HT1080 (cell line): ENCODE measurements at regions not wholly inside any gene's neighbourhood (a gene's known extent, or its start where the extent isn't known, plus 50 kb on each side); places are given as distances from the start of the nearest gene placed in this dataset.
"Not testable (repeated sequence)": the region's sequence is repeated elsewhere in the genome, so short reads cannot be mapped to it uniquely, and the experiment has no call there.

ENCODE experiments used
- DNase-seq: peaks from one replicate; pipeline ENCODE4 v3.0.0-alpha.2; 2015; ENCODE audit warnings: low read depth

DNA sequence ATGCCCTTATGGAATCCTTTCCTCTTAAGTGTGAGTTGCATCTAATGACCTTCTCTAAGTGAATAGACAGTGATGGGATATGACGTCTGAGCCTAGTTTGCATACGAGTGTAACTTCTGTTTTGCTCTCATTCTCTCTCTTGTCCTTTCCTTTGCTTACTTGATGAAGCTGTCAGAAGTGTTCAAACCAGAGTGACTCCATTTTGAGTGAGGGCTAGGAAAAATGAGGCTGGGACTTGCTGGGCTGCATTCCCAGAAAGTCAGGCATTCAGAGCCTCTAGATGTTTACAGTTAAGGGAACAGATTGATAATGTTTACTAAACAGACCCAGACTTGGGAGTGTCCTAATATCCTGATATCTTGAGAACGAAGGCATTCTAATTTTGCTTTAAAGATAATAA, 311.2 kb upstream of the SOX4 start:
- DNase-seq = not testable (repeated sequence)

DNA sequence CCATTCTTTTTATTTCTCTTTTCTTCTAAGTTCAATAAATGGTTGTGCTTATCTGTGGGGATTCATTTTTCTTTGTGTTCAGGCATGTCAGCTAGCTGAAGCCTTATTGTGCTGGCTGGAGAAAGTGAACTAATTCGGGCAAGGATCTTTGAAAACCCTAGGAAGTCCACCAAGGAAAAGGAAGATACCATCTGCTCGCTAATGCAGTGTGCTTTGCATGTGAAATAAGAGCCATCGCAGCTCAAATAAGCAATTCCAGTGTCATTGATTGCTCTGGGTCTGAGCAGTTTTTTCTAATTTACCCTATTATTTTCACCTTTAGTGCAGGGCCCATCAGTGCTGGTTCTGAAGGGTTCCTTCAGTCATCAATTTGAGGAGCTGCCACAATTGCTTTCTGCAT, 309.4 kb upstream of the SOX4 start:
- DNase-seq = no peak

DNA sequence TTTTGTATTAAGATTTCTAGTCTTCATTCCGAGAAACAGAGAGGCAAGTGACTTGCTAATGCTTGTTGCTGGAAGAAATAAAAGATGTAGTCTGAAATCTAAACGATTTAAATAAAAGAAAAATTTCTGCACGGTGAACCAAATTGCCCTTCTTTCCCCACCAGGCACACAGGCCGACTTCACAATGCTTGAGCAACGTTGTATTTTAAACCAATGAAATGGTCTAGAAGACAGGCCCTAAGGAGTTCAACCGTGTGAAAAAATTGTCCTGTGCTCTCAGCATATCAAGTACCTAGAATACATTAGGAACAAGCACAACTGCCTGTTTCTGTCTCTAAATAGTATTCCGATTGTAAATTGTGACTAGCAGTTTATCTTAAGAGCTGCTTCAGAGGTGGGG, 308.8 kb upstream of the SOX4 start:
- no peak for DNase-seq

DNA sequence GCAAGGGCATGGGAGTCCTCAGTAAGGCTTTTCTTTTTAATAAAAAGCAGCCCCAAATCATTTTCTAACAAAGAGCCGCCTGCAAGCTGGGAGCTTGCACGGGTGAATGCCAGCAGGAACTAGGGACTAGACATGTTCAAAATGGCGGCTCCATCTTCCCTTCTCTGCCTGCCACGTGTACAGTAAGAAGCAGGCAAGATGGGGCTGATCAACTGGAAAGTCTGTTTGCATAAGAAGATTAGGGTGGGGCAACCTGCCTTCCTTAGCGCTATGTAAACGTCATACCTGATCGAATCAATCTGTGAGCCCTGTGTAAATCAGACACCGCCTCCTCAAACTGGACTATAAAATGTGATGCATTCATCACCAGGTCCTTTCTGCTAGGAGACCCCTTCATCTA, 299.4 kb upstream of the SOX4 start:
- DNase-seq = no peak

DNA sequence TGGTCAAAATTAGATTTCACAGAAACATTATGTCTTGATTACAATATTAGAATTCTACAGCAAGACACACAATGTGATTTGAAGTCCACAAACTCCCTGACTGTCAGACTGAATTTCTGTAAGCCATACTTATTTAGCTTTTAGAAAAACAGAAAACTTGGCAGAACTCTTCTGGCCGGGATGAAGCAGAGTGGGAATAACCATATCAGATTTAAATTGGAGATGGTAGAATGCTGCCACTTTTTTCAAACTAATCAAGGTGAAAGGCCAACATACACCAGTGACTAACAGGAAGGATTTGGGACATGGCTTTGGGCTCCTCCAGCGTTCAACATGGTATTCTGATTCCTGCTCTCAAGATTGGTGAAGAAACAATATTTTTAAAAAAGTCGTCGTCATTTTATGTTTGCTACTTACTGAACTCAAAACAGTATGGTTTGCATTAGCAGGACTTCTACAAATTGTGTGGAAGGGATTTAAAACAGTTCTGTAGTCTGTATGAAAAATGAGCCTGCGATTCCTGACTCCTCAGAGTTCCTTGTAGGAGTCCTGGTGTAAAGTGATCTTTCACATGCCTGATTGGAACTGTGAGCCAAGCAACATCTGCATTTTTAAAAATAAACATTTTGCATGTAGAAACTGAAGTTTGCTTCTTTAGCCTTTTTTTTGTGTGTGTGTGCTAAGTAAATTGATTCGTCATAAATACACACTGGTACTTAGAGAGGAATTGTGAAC, 297.9 kb upstream of the SOX4 start:
- no peak for DNase-seq

DNA sequence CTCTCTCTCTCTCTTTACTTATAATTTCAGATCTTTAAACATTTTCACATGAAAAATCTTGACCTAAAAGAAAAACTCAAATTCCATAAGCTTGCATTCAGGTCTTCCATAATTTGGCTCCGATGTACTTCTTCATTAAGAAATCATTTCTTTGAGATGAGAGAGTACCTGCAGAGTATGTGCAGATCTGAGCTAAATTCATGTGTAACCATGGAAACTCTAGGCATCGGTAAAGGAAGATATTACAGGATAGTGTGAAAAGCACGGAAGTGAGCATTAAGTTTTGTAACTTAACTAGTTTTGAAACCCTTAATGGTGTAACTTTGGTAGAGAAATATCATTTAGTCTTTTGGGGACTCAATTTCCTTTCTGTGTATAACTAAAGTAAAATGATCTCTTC, 295.9 kb upstream of the SOX4 start:
- no peak for DNase-seq

DNA sequence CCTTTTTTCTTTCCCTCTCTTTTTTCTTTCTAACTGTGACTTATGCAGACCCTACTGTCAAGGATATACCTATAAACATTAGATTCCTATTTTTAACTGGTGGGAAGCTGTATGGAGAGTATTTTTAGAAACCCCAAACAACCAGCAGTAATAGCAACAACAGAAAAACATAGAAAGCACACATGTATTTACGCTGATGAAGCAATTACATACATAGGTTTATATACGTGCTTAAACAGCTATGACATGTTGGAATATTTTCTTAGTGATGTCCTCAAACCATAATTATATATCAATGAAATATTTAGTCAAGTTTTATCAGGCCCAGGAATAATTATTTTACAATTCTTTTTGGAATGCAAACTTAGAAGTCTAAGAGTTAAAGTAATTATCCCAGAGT, 294.3 kb upstream of the SOX4 start:
- DNase-seq = no peak

DNA sequence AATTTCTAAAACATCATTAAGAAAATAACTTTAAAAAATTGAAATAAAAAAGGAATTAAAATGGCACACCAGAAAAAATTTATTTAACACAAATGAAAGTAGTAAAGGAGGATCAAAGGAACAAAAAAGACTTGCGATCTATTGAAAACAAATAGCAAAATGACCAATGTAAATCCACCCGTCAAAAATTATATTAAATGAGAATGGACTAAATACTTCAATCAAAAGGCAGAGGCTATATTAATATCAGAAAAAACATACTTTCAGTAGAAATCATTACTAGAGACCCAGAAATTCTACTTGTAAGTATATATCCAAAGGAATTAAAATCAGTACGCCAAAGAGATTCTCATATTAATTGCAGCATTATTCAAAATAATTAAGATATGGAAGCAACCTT, 293.1 kb upstream of the SOX4 start:
- DNase-seq = no peak

DNA sequence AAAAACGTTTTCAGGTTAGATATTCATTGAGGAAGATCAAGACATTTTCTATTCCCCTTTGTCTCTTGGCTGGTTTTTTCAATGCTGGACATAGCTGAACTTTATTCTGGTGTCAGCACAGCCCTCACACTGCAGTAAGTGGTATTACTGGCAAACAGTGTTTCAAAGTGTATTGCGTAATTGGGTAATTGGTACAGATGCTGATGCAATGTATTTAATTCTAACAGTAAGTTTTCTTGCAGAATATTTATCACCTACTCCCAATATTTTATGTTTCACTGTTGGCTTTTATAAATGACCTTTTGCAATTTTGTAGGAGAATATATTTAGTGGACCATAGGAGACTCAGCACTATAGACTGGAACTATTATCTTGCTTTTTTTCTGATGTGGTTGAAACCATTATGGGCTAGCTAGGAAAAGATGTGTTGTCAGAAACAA, 287.6 kb upstream of the SOX4 start:
- no peak for DNase-seq

DNA sequence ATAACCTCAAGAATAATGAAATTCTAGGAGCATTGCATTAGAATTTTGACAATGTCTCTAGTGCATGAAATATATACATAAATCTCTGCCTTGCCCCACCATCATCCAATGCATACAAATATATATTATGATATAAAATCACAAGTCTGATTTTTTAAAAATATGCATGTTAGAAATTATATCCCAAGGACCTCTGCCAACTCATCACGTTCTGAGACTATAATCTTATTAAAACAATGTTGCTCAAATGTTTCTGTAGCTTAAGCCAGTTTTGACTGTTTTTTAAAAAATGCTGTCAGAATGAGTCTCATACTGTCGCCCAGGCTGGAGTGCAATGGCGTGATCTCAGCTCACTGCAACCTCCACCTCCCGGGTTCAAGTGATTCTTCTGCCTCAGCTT, 287.0 kb upstream of the SOX4 start:
- DNase-seq = no peak

DNA sequence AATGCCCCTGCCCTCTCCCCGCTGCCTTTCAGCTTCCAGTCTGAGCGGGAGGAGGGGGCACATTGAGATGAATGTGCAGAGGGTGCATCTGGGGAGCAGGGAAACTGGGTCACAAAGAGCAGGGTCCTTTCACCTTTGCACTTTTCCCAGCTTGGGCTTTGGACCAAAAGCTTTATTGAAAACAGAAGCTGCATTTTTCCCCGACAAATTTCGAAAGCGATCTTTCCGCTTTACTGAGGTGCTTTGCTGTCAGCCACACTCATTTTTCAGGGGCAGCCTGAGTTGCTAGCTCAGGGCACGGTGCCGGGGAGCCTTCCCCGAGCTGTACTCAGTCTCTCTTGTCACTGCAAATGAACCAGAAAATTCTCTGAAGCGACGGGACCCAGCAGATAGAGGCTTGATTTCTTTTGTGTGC, 283.7 kb upstream of the SOX4 start:
- no peak for DNase-seq

DNA sequence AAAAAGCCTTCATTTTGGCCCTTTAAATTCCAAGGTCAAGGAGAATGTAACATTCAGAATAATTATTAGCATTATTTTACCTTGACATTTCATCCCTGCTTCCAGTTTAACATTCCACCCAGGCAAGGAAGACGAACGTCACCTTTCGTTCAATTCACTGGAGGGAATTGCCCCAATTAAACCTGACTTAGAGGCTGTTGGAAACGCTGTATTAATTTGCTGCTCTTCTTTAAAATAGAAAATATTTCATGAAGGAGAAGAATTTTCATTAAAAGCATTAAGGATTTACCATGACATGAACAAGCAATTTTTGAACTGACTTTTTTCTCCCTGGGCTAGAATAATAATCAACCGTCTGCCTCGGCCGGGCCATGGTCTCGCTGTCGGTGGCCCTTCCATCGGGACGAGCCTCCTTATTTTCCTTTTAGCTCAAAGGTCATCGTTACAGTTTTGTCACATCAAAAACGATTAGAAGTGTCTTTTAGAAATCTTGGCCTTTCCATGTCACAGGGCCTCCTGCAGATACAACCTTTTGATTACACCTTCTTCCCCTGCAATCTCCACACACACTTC, 282.9 kb upstream of the SOX4 start:
- no peak for DNase-seq

DNA sequence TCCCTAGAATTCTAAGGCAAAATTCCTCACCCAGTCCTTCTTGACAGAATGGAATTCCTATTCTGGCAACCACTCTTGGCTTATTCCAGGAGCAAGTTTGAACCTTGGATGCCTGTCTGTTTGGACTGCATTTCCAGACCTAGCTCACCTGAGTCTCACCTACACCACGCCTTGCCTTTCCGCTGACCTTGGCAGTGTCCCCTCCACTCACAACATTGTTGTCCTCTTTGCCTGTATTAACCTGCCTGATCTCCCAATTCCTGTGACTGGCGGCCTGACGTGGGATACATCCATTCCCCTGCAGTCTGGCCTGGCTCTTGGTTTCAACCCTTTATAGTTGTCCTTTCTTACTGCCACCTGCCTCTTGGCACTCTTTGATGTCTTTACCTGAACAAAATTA, 281.4 kb upstream of the SOX4 start:
- DNase-seq = no peak

DNA sequence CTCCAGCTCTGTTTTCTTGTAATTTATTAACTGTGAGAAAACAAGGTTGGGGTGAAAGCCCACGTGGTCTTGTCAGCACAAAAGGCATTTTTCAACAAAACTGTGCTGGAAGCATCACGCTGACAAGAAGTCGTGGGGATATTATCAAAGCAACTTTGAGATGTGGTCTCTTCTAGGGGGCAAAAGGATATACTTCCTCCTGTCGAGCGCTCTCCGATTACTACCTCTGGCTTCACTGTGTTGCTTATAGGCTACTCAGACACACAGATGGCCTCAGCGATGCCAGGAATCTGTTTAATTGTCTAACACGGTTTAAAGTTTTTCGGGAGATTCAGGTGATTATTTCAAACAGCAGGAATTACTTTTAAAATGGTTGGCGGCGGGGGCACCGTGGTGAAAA, 275.9 kb upstream of the SOX4 start:
- no peak for DNase-seq

DNA sequence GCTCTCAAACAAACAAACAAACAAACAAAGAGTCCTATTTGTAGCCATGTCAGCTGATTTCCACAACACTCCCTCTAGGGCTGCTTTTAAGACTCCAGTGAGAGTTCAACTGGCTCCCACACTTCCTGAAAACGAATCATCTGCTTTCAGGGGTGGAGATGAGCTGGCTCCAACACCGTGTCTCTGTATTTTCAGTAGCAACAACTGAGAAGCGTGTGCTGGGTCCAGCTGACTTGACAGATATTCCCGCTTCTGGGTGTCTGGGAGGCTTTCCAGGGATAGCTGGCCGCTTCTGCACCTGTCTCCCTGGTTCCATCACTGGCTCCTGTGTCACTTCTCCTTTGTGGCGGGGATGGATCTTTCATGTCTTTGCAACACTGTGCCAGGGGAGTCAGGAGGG, 272.5 kb upstream of the SOX4 start:
- DNase-seq = no peak

DNA sequence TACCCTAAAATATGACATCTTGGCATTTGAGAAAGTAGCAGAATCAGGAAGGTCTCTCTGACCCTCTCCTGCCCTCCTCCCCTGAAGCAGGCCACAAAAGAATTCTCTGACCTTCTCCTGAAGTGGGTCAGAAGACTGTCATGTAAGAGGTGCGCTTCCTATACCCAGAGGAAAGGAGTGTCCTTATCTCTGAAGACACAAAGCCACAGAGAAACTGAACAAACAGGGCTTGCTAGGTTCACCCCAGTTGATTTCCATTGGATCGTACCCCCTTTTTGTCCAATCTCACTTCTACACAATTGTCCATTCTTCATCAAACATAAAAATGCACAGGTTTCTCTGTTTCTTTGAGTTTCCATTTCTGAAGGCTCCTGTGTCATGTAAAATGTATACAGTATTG, 272.0 kb upstream of the SOX4 start:
- no peak for DNase-seq

DNA sequence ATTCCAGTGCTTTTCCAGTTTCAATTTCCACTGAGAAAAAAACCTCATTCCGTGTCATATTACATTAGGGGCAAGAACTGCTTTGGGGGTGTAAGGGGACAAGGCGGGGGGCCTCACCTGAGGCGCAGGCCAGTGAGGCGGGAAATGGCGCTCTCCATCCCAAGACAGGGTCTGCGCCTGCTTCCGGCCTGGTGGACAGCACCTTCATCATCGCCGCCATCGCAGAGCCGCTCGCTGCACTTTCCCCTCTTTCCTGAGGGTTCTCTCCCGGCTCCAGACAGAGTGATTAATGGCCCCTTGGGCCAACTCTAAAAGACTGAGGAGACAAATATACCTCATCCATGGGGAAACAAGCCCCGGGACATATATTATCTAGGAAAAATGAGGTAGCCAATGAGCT, 270.0 kb upstream of the SOX4 start:
- no peak for DNase-seq

DNA sequence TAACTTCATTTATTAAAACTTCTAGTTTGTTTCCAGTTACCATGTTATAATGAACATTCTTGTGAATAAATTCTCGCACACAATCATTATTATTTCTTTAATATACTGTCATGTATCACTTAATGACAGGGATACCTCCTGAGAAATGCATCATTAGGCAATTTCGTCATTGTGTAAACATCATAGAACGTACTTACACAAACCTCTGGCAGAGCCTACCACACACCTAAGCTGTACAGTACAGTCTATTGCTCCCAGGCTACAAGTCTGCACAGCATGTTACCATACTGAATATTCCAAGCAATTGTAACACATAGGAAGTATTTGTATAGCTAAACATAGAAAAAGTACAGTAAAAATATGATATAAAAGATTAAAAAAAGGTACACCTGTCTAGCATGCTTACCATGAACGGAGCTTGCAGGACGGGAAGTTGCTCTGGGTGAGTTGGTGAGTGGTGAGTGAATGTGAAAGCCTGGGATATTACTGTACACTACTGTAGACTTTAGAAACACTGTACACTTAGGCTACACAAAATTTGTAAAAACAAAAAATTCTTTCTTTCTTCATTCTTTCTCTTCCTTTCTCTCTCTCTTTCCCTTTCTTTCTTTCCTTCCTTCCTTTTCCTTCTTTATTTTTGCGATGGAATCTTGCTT, 268.2 kb upstream of the SOX4 start:
- no peak for DNase-seq

DNA sequence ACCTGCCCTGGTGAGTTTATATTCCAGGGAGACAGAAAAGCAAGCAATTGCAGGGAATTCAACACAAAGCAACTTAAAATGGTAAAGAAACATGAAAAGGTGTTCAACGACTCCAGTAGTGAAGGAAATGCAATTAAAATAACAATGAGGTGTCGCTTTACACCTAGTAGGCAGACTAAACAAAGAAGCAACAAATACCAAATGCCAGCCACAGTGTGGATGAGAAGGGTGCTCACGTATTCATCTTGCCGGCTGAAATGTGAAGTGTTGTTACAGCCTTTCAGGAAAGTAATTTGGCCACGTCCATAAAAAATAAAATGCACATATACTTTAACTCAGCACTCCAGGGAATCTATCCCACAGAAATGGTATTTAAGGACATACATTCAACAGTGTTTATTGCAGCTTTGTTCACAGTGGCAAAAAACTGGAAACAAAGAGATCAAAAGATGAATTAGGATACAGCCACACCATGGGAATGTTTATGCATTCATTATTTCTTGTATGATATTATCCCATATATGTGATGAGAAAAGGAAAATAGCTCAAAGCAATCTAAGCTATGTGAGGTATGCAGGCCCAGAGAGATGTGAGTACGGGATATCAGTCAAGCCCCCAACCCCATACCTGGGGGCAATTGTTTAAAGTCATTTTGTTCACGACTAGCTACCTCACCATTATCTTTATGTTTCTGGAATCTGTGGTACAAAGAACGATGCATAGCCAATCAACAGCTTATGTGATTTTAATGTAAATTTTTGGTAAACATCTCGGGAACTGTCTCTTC, 266.0 kb upstream of the SOX4 start:
- DNase-seq = no peak

DNA sequence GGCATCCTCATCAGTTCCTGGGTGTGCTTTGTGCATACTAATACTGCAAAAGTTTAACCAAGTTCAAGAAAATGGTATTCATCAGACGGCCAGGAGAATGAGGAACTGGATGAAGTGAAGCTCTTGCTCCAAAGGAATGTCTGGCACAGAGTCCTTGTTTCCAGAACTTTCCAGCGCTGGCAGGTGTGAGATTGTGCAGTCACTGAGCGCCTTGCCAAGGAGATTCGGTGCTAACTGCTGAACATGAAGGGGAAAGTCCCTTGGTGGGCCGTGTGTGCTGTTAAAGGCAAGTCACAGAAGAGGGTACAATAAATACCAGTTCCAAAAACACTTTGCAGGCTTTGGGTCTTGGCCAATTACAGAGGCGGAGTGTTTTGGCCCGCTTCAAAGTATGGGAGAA, 262.3 kb upstream of the SOX4 start:
- DNase-seq = no peak

DNA sequence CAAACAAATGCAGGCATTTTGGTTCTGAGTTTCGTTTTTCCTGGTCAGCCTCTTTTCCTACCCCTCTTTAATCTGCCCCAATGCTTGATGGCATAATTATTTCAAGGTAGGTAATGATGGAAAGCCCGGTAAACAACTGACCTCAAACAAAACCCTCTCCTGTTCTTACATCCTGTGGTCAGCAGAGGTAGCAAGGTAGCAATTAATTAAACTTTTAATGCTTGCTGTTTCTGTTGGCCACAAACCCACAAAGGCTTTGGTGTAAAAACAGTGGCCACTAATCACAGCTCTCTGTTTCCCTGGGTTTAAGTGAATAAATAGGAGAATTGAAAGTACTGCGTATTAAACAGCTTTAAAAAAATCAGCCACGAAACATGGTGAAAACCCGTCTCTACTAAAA, 261.5 kb upstream of the SOX4 start:
- no peak for DNase-seq

DNA sequence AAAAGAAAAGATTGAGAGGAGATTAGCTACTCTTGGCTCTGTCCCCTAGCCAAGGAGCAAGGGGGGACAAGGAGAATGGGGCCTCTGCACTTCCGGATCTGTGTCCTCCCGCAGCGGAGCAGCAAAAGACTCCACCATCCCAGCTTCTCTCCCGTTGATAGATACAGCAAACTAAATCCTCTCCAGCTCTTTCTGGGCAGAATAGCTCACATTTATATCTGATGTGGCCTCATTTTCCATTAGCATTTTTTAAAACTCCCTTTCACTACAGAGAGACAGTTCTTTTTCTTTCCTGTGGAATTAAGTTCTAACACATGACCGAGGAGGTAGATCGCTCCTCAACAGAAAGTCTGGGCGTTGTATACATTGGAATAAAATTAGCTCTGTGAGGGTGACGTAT, 260.9 kb upstream of the SOX4 start:
- DNase-seq = no peak
